Stimulated activated effector memory CD8-positive, alpha-beta T cell treated with anti-CD3 and anti-CD28 coated beads, Interleukin-12 subunit alpha, Interleukin-12 subunit beta, amount 100 ng/mL, for 72 hours (primary cell): ENCODE measurements at regions not wholly inside any gene's neighbourhood (a gene's known extent, or its start where the extent isn't known, plus 50 kb on each side); places are given as distances from the start of the nearest gene placed in this dataset.

Source experiments
- ATAC-seq: fragments of 150-1000 bp; cut with Tn5 transposase; 2 replicates; pipeline ENCODE4 v1.10.0; 2021
- DNase-seq, 2 donors: peaks; one replicate each; pipeline ENCODE4 v3.0.0; 2021 to 2022; ENCODE audit warnings: low spot score in 2 of 2
- H3K27ac Mint-ChIP-seq: one replicate; pipeline ENCODE4 v1.8.0; 2022; ENCODE audit warnings: mild to moderate bottlenecking, mixed read lengths
- H3K36me3 Mint-ChIP-seq: one replicate; pipeline ENCODE4 v1.8.0; 2022; ENCODE audit warnings: mild to moderate bottlenecking, mixed read lengths
- H3K4me1 Mint-ChIP-seq: one replicate; pipeline ENCODE4 v1.8.0; 2022; ENCODE audit warnings: mixed read lengths
- H3K4me3 Mint-ChIP-seq: one replicate; pipeline ENCODE4 v1.8.0; 2022; ENCODE audit warnings: mild to moderate bottlenecking, mixed read lengths
- H3K9me3 Mint-ChIP-seq: one replicate; pipeline ENCODE4 v1.8.0; 2022; ENCODE audit warnings: mixed read lengths

DNA sequence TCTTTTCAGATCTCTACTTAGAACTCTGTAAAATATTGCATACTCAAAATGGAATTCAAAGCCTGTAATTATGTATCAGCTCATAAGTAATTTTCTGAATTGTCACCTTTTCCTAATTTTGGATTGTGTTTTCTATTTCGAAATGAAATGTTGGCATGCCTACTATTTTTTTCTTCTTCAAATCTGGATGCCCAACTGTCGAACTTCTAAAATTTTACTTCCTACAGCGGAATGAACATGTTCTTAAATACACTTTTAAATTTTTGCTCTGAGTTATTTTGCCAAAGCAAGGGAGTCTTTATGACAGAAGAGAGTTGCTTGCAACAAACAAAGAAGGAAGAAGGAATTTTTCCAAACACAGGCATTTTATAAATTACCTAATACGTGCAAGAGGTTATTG, 336.0 kb downstream of the ADCYAP1 start:
- peaks cover 14% of the 10 kb centered on the region for H3K9me3 Mint-ChIP-seq
- H3K36me3 Mint-ChIP-seq = no peaks in the 10 kb centered on the region
- H3K27ac Mint-ChIP-seq = no peak overlapping the region
- H3K4me1 Mint-ChIP-seq = no peaks in the 10 kb centered on the region
- ATAC-seq = no peak
- no peak for DNase-seq
- no peak overlapping the region for H3K4me3 Mint-ChIP-seq

DNA sequence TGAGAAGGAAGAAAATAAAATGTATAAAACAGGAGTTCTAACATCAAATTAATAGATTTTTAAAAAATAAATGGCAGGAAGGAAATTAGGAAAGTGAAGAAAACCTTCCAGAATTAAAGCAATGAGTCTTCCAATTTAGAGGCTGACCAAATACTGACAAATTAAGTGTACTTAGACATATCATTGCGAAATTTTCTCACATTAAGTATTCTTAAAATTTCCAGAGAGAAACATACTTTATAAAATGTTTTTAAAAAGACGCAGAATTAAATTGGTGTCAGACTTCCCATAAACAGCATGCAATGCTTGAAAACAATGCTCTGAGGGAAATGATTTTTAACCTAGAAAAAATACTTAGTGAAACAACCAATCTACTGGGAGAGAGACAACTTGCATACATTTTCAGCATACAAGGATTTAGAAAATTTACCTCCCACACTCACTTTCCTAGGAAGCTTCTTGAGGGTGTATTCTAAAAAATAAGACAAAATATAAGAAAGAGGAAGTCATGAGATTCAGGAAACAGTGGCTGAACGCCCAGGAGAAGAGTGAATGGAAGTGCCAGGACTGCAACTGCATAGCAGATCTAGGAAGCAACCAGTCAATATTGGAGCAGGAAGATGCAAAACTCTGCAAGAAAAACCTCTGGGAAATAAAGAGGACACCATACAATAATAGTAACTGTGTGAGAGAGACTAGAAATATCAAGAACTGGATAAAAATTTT, 339.9 kb downstream of the ADCYAP1 start:
- Mint-ChIP-seq H3K4me3 (no peak overlapping the region), H3K4me1 (no peaks in the 10 kb centered on the region), H3K9me3 (peaks cover 12% of the 10 kb centered on the region), H3K36me3 (no peaks in the 10 kb centered on the region), H3K27ac (no peak overlapping the region)
- DNase-seq (no peak), ATAC-seq (no peak)

DNA sequence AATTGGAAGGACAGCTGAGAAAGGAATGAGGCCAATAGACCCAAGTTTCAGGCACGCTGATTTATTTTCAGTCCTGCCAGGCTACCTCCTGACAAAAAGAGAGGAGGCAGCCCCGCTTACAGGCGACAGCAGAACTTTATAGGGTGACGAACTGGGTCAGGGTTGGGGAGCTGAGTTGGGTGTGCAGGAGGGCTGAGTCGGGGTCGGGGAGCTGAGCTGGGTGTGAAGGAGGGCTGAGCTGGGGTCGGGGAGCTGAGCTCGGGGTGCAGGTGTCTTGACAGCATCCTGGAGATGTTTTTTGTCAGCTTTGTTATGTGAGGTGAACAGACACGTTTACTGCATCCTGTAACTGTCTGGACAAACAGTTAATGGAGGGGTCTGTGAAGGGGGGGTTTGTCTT, 342.2 kb downstream of the ADCYAP1 start:
- H3K27ac Mint-ChIP-seq = no peak overlapping the region
- DNase-seq = no peak
- H3K4me1 Mint-ChIP-seq = no peaks in the 10 kb centered on the region
- H3K4me3 Mint-ChIP-seq = no peak overlapping the region
- no peaks in the 10 kb centered on the region for H3K36me3 Mint-ChIP-seq
- H3K9me3 Mint-ChIP-seq = peaks cover 13% of the 10 kb centered on the region
- no peak for ATAC-seq

DNA sequence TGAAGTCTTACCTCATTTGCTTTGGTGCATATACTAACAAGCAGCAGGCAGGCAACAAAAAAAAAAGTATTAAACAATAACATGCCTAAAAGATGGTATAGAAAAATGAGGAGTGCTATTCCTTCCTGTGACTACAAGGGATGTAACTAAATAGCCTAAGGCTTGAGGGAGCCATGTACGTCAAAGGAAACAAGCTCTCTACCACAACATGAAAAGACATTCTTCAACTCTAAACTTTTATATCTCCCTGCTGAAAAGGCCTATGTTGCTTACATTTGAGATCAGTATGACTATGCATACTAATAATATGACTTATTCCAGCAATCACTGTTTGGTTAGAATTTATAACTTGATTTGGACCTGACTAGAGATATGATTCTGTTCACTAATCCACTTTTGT, 347.9 kb downstream of the ADCYAP1 start:
- Mint-ChIP-seq H3K4me1 (no peaks in the 10 kb centered on the region), H3K27ac (no peak overlapping the region), H3K36me3 (no peaks in the 10 kb centered on the region), H3K4me3 (no peak overlapping the region), H3K9me3 (peaks cover 11% of the 10 kb centered on the region)
- ATAC-seq = no peak
- no peak for DNase-seq

DNA sequence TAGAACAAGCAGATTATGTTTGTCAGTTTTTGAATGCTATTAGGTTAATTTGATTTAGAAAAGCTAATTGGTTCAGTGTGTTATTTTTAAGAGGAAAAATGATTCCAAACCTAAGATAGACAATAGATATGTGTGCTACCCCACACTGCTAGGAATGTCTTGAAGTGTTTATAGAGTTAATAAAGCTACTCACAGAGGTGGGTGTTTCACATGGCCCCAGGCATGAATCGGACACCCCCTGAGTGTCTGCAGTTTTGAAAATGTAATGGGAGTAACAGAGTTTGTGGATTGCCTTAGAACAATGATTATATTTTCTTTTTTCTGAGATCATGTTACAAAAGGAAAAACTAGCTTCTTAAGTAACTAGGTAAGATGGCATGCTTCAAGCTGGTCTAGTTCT, 348.3 kb downstream of the ADCYAP1 start:
- H3K27ac Mint-ChIP-seq = no peak overlapping the region
- H3K4me3 Mint-ChIP-seq = no peak overlapping the region
- no peaks in the 10 kb centered on the region for H3K36me3 Mint-ChIP-seq
- H3K9me3 Mint-ChIP-seq = peaks cover 8% of the 10 kb centered on the region
- no peak for ATAC-seq
- no peaks in the 10 kb centered on the region for H3K4me1 Mint-ChIP-seq
- DNase-seq = no peak

DNA sequence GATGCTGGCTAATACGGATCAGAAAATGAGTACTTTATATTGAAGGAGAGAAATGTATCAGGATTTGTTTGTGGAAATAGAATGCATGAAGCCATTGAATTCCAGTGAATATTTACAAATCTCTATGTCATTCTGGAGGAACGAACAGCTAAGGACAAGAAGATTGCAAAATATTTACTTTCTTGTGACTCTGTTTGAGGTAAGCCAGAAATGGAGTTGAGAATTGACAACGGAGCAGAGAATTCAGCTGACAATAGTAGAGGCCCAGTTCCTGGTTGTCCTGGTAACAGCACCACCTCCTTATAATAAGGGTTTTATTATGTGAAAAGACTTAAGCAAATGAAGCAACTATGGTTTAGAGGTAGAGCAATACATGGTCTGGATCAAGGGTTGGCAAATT, 349.2 kb downstream of the ADCYAP1 start:
- H3K4me1 Mint-ChIP-seq = no peaks in the 10 kb centered on the region
- no peak for DNase-seq
- peaks cover 9% of the 10 kb centered on the region for H3K9me3 Mint-ChIP-seq
- ATAC-seq = no peak
- no peaks in the 10 kb centered on the region for H3K36me3 Mint-ChIP-seq
- H3K27ac Mint-ChIP-seq = no peak overlapping the region
- H3K4me3 Mint-ChIP-seq = no peak overlapping the region

DNA sequence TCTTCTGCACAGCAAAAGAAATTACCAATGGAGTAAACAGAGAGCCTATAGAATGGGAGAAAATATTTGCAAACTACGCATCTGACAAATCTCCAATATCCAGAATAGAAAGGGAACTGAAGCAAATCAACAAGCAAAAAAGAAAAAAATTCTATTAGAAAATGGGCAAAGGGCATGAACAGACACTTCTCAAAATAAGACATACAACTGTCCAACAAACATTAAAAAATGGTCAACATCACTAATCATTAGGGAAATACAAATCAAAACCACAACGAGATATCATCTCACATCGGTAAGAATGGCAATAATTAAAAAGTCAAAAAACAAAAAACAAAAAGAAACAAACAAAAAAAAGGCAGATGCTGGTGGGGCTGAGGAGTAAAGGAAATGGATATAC, 356.4 kb downstream of the ADCYAP1 start:
- ATAC-seq = no peak
- H3K27ac Mint-ChIP-seq = no peak overlapping the region
- H3K9me3 Mint-ChIP-seq = peaks cover 5% of the 10 kb centered on the region
- no peaks in the 10 kb centered on the region for H3K4me1 Mint-ChIP-seq
- H3K36me3 Mint-ChIP-seq = no peaks in the 10 kb centered on the region
- DNase-seq = no peak
- H3K4me3 Mint-ChIP-seq = no peak overlapping the region

DNA sequence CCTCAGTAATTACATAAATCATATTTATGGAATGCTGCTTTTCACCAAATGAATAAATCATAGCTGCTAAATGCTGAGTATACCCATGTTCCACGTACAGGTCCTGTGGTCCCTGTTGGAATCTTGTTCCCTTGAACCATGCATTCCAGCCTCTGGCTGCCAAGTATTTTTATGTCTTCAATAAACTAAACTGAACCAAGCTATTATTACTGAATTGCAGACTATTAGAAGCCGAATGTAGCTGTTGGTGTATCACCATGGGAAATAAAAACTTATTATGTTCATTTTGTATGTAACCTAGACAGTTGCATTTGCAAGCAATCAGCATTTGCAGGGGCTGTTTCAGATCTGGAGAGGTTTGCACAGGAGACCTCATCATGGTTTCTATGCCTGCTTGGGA, 362.4 kb downstream of the ADCYAP1 start:
- no peaks in the 10 kb centered on the region for H3K4me1 Mint-ChIP-seq
- peaks cover 7% of the 10 kb centered on the region for H3K9me3 Mint-ChIP-seq
- ATAC-seq = no peak
- H3K27ac Mint-ChIP-seq = no peak overlapping the region
- H3K36me3 Mint-ChIP-seq = no peaks in the 10 kb centered on the region
- H3K4me3 Mint-ChIP-seq = no peak overlapping the region
- DNase-seq = no peak

DNA sequence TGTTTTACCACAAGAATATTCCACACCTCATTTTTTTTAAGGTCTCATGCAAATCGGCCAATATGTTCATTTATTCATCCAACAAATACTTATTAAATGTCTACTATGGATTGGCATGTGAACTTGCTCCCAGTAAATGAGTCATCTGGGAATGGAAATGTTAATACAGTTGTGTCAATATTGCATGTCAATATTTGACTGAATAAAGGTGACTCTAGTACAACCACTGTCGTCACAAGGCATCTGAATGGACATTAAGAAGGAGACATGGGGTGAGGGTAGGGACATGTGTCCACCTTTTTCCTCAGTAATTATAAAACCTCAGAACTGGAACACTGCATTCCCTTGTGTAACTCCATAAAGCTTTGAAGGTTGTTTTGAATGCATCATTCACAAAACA, 365.4 kb downstream of the ADCYAP1 start:
- peaks cover 10% of the 10 kb centered on the region for H3K9me3 Mint-ChIP-seq
- no peak overlapping the region for H3K4me3 Mint-ChIP-seq
- DNase-seq (no peak), ATAC-seq (no peak)
- no peak overlapping the region for H3K27ac Mint-ChIP-seq
- H3K4me1 Mint-ChIP-seq = no peaks in the 10 kb centered on the region
- H3K36me3 Mint-ChIP-seq = no peaks in the 10 kb centered on the region

DNA sequence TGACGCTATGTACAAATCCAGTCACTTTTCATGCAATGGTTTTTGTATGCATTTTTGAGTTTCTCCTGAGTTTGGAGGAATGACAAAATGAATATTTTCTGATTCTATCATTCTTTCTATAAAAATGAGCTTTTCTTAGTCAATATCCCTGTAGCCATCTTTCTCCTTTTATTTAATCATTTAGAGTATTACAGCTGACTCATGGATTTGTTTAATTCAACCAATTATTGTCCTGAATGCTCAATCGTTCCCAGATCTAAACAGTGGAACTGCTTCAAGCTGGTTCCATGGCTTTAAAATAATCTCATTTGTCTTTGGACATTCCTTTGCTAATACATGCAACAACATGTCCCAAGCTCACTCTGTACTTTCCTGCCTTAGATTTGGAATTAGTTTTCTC, 368.8 kb downstream of the ADCYAP1 start:
- Mint-ChIP-seq H3K4me1 (no peaks in the 10 kb centered on the region), H3K9me3 (peaks cover 18% of the 10 kb centered on the region), H3K27ac (no peak overlapping the region), H3K36me3 (no peaks in the 10 kb centered on the region), H3K4me3 (no peak overlapping the region)
- no peak for DNase-seq
- ATAC-seq = no peak

DNA sequence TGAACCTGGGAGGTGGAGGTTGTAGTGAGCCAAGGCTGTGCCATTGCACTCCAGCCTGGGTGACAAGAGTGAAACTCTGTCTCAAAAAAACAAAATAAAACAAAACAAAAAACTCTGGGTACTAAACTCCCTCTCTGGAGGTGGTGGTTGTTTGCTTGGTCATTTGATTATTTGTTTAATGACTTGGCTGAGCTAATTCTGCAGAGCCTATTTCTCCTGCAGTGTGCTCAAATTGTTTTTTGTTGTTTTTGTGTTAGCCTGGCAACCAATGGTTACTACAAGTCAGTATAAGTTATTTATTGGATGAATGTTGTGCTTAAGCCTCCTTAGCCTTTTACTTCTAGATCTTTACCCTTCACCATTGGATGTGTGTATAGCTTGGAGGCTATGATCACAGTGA, 387.5 kb downstream of the ADCYAP1 start:
- Mint-ChIP-seq H3K27ac (no peak overlapping the region), H3K4me1 (no peaks in the 10 kb centered on the region), H3K4me3 (no peak overlapping the region), H3K9me3 (peaks cover 16% of the 10 kb centered on the region), H3K36me3 (no peaks in the 10 kb centered on the region)
- ATAC-seq = no peak
- no peak for DNase-seq

DNA sequence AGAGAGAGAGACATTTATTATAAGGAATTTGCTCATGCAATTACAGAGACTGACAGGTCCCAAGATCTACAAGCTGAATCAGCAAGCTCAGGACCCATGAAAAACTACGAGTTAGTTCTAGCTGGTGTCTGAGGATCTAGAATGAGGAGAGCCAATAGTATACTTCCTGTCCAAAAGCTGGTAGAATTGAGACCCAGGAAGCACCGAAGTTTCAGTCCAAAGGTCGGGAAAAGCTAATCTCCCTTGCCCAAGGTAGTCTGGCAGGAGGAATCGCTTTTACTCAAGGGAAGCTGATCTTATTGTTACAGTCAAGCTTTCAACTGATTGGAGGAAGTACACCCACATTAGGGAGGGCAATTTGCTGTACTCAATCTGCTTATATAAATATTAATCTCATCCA, 389.6 kb downstream of the ADCYAP1 start:
- ATAC-seq = no peak
- H3K4me1 Mint-ChIP-seq = no peaks in the 10 kb centered on the region
- peaks cover 16% of the 10 kb centered on the region for H3K9me3 Mint-ChIP-seq
- H3K4me3 Mint-ChIP-seq = no peak overlapping the region
- H3K27ac Mint-ChIP-seq = no peak overlapping the region
- DNase-seq = no peak
- no peaks in the 10 kb centered on the region for H3K36me3 Mint-ChIP-seq

DNA sequence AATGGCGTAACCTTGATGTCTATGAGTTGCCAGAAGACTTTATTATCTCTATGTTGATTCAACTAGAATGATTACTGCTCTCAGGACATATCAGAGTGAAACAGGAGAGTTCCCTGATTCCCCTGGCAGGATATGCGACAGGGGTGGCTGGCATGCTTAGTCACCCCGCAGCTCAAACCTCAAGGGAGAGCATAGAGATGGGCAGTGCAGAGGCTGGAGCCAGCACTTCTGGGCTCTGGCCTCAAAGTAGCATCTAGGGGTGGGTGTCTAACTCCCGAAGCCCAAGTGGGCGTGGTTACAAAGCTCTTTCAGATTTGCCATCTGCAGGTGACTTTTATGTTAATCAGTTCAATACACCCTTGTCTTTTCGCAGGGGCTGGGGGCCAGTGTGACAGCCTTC, 391.6 kb downstream of the ADCYAP1 start:
- Mint-ChIP-seq H3K27ac (no peak overlapping the region), H3K9me3 (peaks cover 18% of the 10 kb centered on the region), H3K4me1 (no peaks in the 10 kb centered on the region), H3K36me3 (no peaks in the 10 kb centered on the region), H3K4me3 (no peak overlapping the region)
- no peak for DNase-seq
- no peak for ATAC-seq

DNA sequence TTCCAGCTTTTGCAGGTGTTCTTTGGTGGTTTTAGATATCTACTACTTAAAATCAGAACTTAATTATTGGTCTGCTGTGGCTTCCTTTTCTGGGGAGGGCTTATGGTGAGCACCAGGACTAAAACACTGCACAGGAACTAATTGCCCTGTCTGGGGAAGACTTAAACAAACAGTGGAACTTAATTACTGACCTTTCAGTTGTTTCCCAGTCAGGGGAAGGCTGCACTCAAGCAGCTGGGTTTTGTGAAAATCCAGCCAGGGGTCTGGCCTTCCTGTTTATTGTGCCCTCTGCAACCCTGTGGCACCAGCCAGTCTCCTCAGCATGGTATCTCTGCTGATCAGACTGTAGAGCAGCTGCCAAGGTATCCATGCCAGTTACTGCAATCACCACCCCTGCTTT, 398.2 kb downstream of the ADCYAP1 start:
- Mint-ChIP-seq H3K4me1 (no peaks in the 10 kb centered on the region), H3K9me3 (peaks cover 14% of the 10 kb centered on the region), H3K36me3 (no peaks in the 10 kb centered on the region), H3K27ac (no peak overlapping the region), H3K4me3 (no peak overlapping the region)
- ATAC-seq (no peak), DNase-seq (no peak)

DNA sequence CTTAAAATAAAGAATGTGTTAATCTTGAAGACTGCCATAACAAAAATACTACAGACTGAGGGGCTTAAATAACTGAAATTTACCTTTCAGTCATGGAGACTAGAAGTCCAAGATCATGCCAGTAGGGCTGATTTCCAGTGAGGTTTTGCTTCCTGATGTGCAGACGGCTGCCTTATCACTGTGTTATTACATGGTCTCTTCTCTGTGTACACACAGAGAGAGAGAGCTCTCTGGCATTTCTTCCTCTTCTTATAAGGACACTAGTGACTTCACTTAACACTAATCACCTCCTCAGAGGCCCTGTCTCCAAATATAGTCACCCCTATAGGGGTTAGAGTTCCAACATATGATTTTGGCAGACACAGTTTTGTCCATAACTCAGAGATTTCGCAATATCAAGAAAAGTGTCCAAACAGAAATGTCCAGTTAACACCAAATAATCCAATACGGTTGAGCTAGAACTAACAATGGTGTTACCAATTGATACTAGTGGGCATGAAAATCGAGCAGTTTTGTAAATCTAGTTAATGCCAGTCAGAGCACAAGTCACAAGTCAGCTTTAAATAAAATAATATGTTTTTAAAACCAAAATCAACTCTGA, 399.8 kb downstream of the ADCYAP1 start:
- ATAC-seq (no peak), DNase-seq (no peak)
- H3K4me3 Mint-ChIP-seq = no peak overlapping the region
- no peaks in the 10 kb centered on the region for H3K4me1 Mint-ChIP-seq
- peaks cover 17% of the 10 kb centered on the region for H3K9me3 Mint-ChIP-seq
- no peaks in the 10 kb centered on the region for H3K36me3 Mint-ChIP-seq
- H3K27ac Mint-ChIP-seq = no peak overlapping the region

DNA sequence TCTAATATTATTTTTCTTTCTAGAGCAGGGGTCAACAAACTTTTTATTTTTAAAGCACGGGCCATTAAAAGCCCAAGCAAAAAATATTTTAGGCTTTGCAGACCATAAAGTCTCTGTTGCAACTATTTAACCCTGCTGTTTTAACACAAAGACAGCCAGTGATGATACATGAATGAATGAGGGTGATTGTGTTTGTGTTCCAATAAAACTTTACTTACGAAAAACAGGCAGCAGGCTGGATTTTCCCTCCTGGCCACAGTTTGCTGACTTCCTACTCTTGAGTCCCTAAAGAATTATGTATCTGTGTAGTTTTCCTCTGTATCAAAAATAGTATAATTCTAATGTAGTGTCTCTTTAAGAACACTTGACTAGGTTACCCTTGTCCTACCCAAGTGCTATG, 402.0 kb downstream of the ADCYAP1 start:
- Mint-ChIP-seq H3K4me1 (no peaks in the 10 kb centered on the region), H3K9me3 (peaks cover 11% of the 10 kb centered on the region), H3K4me3 (no peak overlapping the region), H3K27ac (no peak overlapping the region), H3K36me3 (no peaks in the 10 kb centered on the region)
- DNase-seq = no peak
- ATAC-seq = no peak
